ENCODE measurements at regions not wholly inside any gene's neighbourhood (a gene's known extent, or its start where the extent isn't known, plus 50 kb on each side); places are given as distances from the start of the nearest gene placed in this dataset.

GRCh38 chr7:120052884-120053382 is 220.0 kb upstream of the KCND2 start:
- ChIA-PET POLR2A (no interaction called here), CTCF (no interaction called here)
- DNase-seq (ENCODE audit: extremely low spot score), result no peak
- TF ChIP-seq NFRKB (IDR thresholded peaks at IDR 0.05), result no peak
- TF ChIP-seq ELF4 (IDR thresholded peaks at IDR 0.05), result no peak
- TF ChIP-seq ZNF384 (IDR thresholded peaks at IDR 0.05), result no peak
- TF ChIP-seq SUZ12 (IDR thresholded peaks at IDR 0.05), result no peak
- TF ChIP-seq LEF1 (IDR thresholded peaks at IDR 0.05; ENCODE audit: borderline replicate concordance), result no peak
- TF ChIP-seq FOXA1 (IDR thresholded peaks at IDR 0.05), result no peak
- TF ChIP-seq CTBP1 (IDR thresholded peaks at IDR 0.05; ENCODE audit: borderline replicate concordance), result no peak
- no peak for TF ChIP-seq SP1 (IDR thresholded peaks at IDR 0.05)
- TF ChIP-seq ARNT (IDR thresholded peaks at IDR 0.05), result no peak
- no peak for TF ChIP-seq TARDBP (IDR thresholded peaks at IDR 0.05)
- TF ChIP-seq BHLHE40 (IDR thresholded peaks at IDR 0.05; ENCODE audit: borderline replicate concordance), result no peak
- no peak for TF ChIP-seq HDGF (IDR thresholded peaks at IDR 0.05; ENCODE audit: borderline replicate concordance)
- TF ChIP-seq FOXM1 (IDR thresholded peaks at IDR 0.05; ENCODE audit: borderline replicate concordance), result no peak
- no peak for TF ChIP-seq FOXK2 (IDR thresholded peaks at IDR 0.05)
- no peak for TF ChIP-seq PKNOX1 (IDR thresholded peaks at IDR 0.05)
- TF ChIP-seq L3MBTL2 (conservative IDR thresholded peaks at IDR 0.05), result no peak

GRCh38 chr7:120053390-120053961 is 219.5 kb upstream of the KCND2 start:
- ChIA-PET POLR2A (no interaction called here), CTCF (no interaction called here)
- DNase-seq (ENCODE audit: extremely low spot score), result no peak
- TF ChIP-seq HDGF (IDR thresholded peaks at IDR 0.05; ENCODE audit: borderline replicate concordance) (no peak), ZNF384 (IDR thresholded peaks at IDR 0.05) (no peak), FOXK2 (IDR thresholded peaks at IDR 0.05) (no peak)

- no peak for DNase-seq (ENCODE audit: extremely low spot score)
- CTCF ChIA-PET, result no interaction called here
- TF ChIP-seq FOXA1 (IDR thresholded peaks at IDR 0.05), result no peak
- no peak for TF ChIP-seq ZNF384 (IDR thresholded peaks at IDR 0.05)
- TF ChIP-seq HDGF (IDR thresholded peaks at IDR 0.05; ENCODE audit: borderline replicate concordance), result no peak
- no peak for TF ChIP-seq ELF4 (IDR thresholded peaks at IDR 0.05)
- no peak for TF ChIP-seq CTBP1 (IDR thresholded peaks at IDR 0.05; ENCODE audit: borderline replicate concordance)
- no peak for TF ChIP-seq SP1 (IDR thresholded peaks at IDR 0.05)
- TF ChIP-seq L3MBTL2 (conservative IDR thresholded peaks at IDR 0.05), result no peak
- TF ChIP-seq NFRKB (IDR thresholded peaks at IDR 0.05), result no peak
- TF ChIP-seq TARDBP (IDR thresholded peaks at IDR 0.05), result no peak
- TF ChIP-seq FOXK2 (IDR thresholded peaks at IDR 0.05), result no peak
- no peak for TF ChIP-seq LEF1 (IDR thresholded peaks at IDR 0.05; ENCODE audit: borderline replicate concordance)
- POLR2A ChIA-PET, result no interaction called here
Observed at GRCh38 chr7:120054376-120055100, 218.4 kb upstream of the KCND2 start.

- ChIA-PET CTCF (no interaction called here), POLR2A (no interaction called here)
- TF ChIP-seq L3MBTL2 (conservative IDR thresholded peaks at IDR 0.05) (no peak), TARDBP (IDR thresholded peaks at IDR 0.05) (no peak), FOXK2 (IDR thresholded peaks at IDR 0.05) (no peak), ARNT (IDR thresholded peaks at IDR 0.05) (no peak), LEF1 (IDR thresholded peaks at IDR 0.05; ENCODE audit: borderline replicate concordance) (no peak), HDGF (IDR thresholded peaks at IDR 0.05; ENCODE audit: borderline replicate concordance) (no peak), SP1 (IDR thresholded peaks at IDR 0.05) (no peak), SUZ12 (IDR thresholded peaks at IDR 0.05) (no peak), NFRKB (IDR thresholded peaks at IDR 0.05) (no peak), PKNOX1 (IDR thresholded peaks at IDR 0.05) (no peak), ZNF384 (IDR thresholded peaks at IDR 0.05) (no peak), ELF4 (IDR thresholded peaks at IDR 0.05) (no peak), CTBP1 (IDR thresholded peaks at IDR 0.05; ENCODE audit: borderline replicate concordance) (no peak), FOXA1 (IDR thresholded peaks at IDR 0.05) (no peak), FOXM1 (IDR thresholded peaks at IDR 0.05; ENCODE audit: borderline replicate concordance) (no peak), BHLHE40 (IDR thresholded peaks at IDR 0.05; ENCODE audit: borderline replicate concordance) (no peak)
- no peak for DNase-seq (ENCODE audit: extremely low spot score)
Observed at GRCh38 chr7:120055300-120055699, 217.7 kb upstream of the KCND2 start.

GRCh38 chr7:120056227-120056626 is 216.7 kb upstream of the KCND2 start:
- CTCF ChIA-PET, result no interaction called here
- POLR2A ChIA-PET, result no interaction called here
- DNase-seq (ENCODE audit: extremely low spot score), result no peak
- no peak for TF ChIP-seq L3MBTL2 (conservative IDR thresholded peaks at IDR 0.05)
- no peak for TF ChIP-seq TARDBP (IDR thresholded peaks at IDR 0.05)
- no peak for TF ChIP-seq FOXK2 (IDR thresholded peaks at IDR 0.05)

GRCh38 chr7:120059641-120060040 is 213.3 kb upstream of the KCND2 start:
- TF ChIP-seq ARNT (IDR thresholded peaks at IDR 0.05) (no peak), SP1 (IDR thresholded peaks at IDR 0.05) (no peak), LEF1 (IDR thresholded peaks at IDR 0.05; ENCODE audit: borderline replicate concordance) (no peak), PKNOX1 (IDR thresholded peaks at IDR 0.05) (no peak), NFRKB (IDR thresholded peaks at IDR 0.05) (no peak), SUZ12 (IDR thresholded peaks at IDR 0.05) (no peak), ZNF384 (IDR thresholded peaks at IDR 0.05) (no peak), FOXM1 (IDR thresholded peaks at IDR 0.05; ENCODE audit: borderline replicate concordance) (no peak)
- CTCF ChIA-PET, result no interaction called here
- POLR2A ChIA-PET, result no interaction called here
- DNase-seq (ENCODE audit: extremely low spot score), result no peak
